Liver (tissue), 8 donors: ENCODE measurements at regions not wholly inside any gene's neighbourhood (a gene's known extent, or its start where the extent isn't known, plus 50 kb on each side); places are given as distances from the start of the nearest gene placed in this dataset.

ENCODE experiments used
- DNase-seq: peaks from one replicate; pipeline ENCODE4 v3.0.0-alpha.2; 2017; ENCODE audit warnings: low spot score
- H3K27ac ChIP-seq, 2 donors: one replicate each; pipeline ENCODE4 v1.7.0; 2013; ENCODE audit warnings: inconsistent platforms in 2 of 2, low read length in 2 of 2, control low read depth in 1 of 2, low read depth in 1 of 2, mild to moderate bottlenecking in 1 of 2
- H3K27me3 ChIP-seq, 4 donors: one replicate each; pipeline versions ENCODE4 v1.6.1 to v1.7.0; 2013; ENCODE audit warnings: low read length in 3 of 4, inconsistent platforms in 1 of 4, mild to moderate bottlenecking in 1 of 4, moderate library complexity in 1 of 4; ENCODE audit not compliant: control insufficient read depth in 4 of 4, insufficient read depth in 4 of 4
- H3K36me3 ChIP-seq, 4 donors: one replicate each; pipeline versions ENCODE4 v1.6.1 to v1.7.0; 2013; ENCODE audit warnings: low read length in 3 of 4, mild to moderate bottlenecking in 3 of 4, low read depth in 1 of 4, moderate library complexity in 1 of 4; ENCODE audit not compliant: control insufficient read depth in 4 of 4, insufficient read depth in 3 of 4
- H3K4me1 ChIP-seq, 4 donors: one replicate each; pipeline versions ENCODE4 v1.6.1 to v1.7.0; 2013; ENCODE audit warnings: low read length in 3 of 4, mild to moderate bottlenecking in 3 of 4, moderate library complexity in 1 of 4; ENCODE audit not compliant: control insufficient read depth in 4 of 4, insufficient read depth in 4 of 4
- H3K4me3 ChIP-seq, 3 donors: one replicate each; pipeline versions ENCODE4 v1.6.1 to v1.7.0; 2013; ENCODE audit warnings: low read length in 3 of 3, control low read depth in 1 of 3, low read depth in 1 of 3, mild to moderate bottlenecking in 1 of 3
- H3K9ac ChIP-seq, 2 donors: one replicate each; pipeline ENCODE4 v1.7.0; 2013; ENCODE audit warnings: low read length in 2 of 2, mild to moderate bottlenecking in 2 of 2, moderate library complexity in 2 of 2, control low read depth in 1 of 2, low read depth in 1 of 2
- H3K9me3 ChIP-seq, 4 donors: one replicate each; pipeline versions ENCODE4 v1.6.1 to v1.7.0; 2013; ENCODE audit warnings: low read length in 3 of 4; ENCODE audit not compliant: control insufficient read depth in 4 of 4
- ATF3 ChIP-seq: IDR thresholded peaks from 2 replicates; pipeline ENCODE4 v1.6.1; 2016; ENCODE audit warnings: antibody characterized with exemption
- CTCF ChIP-seq: fragments of 150-350 bp; IDR thresholded peaks from 2 replicates; pipeline ENCODE4 v1.5.1; 2017; ENCODE audit warnings: improper control_type of control experiment, low read depth, low read length; ENCODE audit not compliant: missing input control
- EGR1 ChIP-seq, 2 donors: IDR thresholded peaks; 2 replicates each; pipeline ENCODE4 v1.6.1; 2016 to 2018; ENCODE audit warnings: antibody characterized with exemption in 2 of 2, low read depth in 2 of 2
- FOXA2 ChIP-seq: IDR thresholded peaks from 2 replicates; pipeline ENCODE4 v1.6.1; 2016; ENCODE audit warnings: antibody characterized with exemption
- HNF4A ChIP-seq, 2 donors: conservative IDR thresholded peaks; 2 replicates each; pipeline ENCODE4 v1.6.1; 2016; ENCODE audit warnings: antibody characterized with exemption in 2 of 2, mild to moderate bottlenecking in 2 of 2
- HNF4G ChIP-seq: IDR thresholded peaks from 2 replicates; pipeline ENCODE4 v1.6.1; 2016; ENCODE audit warnings: antibody characterized with exemption
- JUND ChIP-seq, 2 donors: IDR thresholded peaks; 2 replicates each; pipeline ENCODE4 v1.6.1; 2016; ENCODE audit warnings: antibody characterized with exemption in 2 of 2
- MAX ChIP-seq: IDR thresholded peaks from 2 replicates; pipeline ENCODE4 v1.6.1; 2016; ENCODE audit warnings: antibody characterized with exemption
- NR2F2 ChIP-seq: IDR thresholded peaks from 2 replicates; pipeline ENCODE4 v1.6.1; 2016; ENCODE audit warnings: antibody characterized with exemption
- RAD21 ChIP-seq, 2 donors: IDR thresholded peaks; 2 replicates each; pipeline ENCODE4 v1.6.1; 2016; ENCODE audit warnings: antibody characterized with exemption in 2 of 2, mild to moderate bottlenecking in 2 of 2
- REST ChIP-seq: IDR thresholded peaks from 2 replicates; pipeline ENCODE4 v1.6.1; 2016; ENCODE audit warnings: antibody characterized with exemption, mild to moderate bottlenecking
- RXRA ChIP-seq, 2 donors: IDR thresholded peaks; 2 replicates each; pipeline ENCODE4 v1.6.1; 2017 to 2018; ENCODE audit warnings: antibody characterized with exemption in 2 of 2, mild to moderate bottlenecking in 1 of 2
- SP1 ChIP-seq: IDR thresholded peaks from 2 replicates; pipeline ENCODE4 v1.6.1; 2018; ENCODE audit warnings: antibody characterized with exemption, mild to moderate bottlenecking
- TAF1 ChIP-seq: conservative IDR thresholded peaks from 2 replicates; pipeline ENCODE4 v1.6.1; 2016; ENCODE audit warnings: antibody characterized with exemption, mild to moderate bottlenecking
- YY1 ChIP-seq: IDR thresholded peaks from 2 replicates; pipeline ENCODE4 v1.6.1; 2016; ENCODE audit warnings: antibody characterized with exemption, mild to moderate bottlenecking
- ZBTB33 ChIP-seq: IDR thresholded peaks from 2 replicates; pipeline ENCODE4 v1.6.1; 2016; ENCODE audit warnings: antibody characterized with exemption
- WGBS: extraction: QIAGEN DNeasy Blood & Tissue Kit; methylation state at CpG from one replicate; pipeline ENCODE4 v1.1.7; 2013; 5-methylcytosine and 5-hydroxymethylcytosine counted together
- donor health status: healthy.
- donor health status: healthy.
- donor health status: healthy.
- donor health status: healthy.
- donor health status: healthy.

GRCh38 chr1:59062743-59063142 lies 234.2 kb upstream of the FGGY start:
- TF ChIP-seq JUND (IDR thresholded peaks at IDR 0.05) (no peak), RAD21 (IDR thresholded peaks at IDR 0.05) (no peak), ATF3 (no peak), ZBTB33 (no peak), EGR1 (IDR thresholded peaks at IDR 0.05; ENCODE audit: low read depth in 2 of 2) (no peak), SP1 (no peak), REST (no peak), NR2F2 (no peak), YY1 (no peak)
- no peak for DNase-seq
- Histone ChIP-seq H3K36me3 (no peaks in the 10 kb centered on the region), H3K9me3 (no peaks in the 10 kb centered on the region), H3K27me3 (no peaks in the 10 kb centered on the region), H3K9ac (no peak overlapping the region), H3K4me3 (no peak overlapping the region), H3K27ac (no peak overlapping the region), H3K4me1 (peaks cover 0 to 2% (median under 1%) of the 10 kb centered on the region in 4 donors)
- 66% methylated on average over 5 of the region's 5 CpGs for WGBS

- Histone ChIP-seq H3K4me1 (no peaks in the 10 kb centered on the region), H3K9me3 (no peaks in the 10 kb centered on the region), H3K36me3 (no peaks in the 10 kb centered on the region), H3K9ac (no peak overlapping the region), H3K4me3 (no peak overlapping the region), H3K27me3 (no peaks in the 10 kb centered on the region), H3K27ac (no peak overlapping the region)
- no peak for DNase-seq
- 62% methylated on average over 3 of the region's 3 CpGs for WGBS
- no peak for TF ChIP-seq RXRA (IDR thresholded peaks at IDR 0.05)
- no peak for TF ChIP-seq EGR1 (IDR thresholded peaks at IDR 0.05; ENCODE audit: low read depth in 2 of 2)
- TF ChIP-seq REST, result no peak
- TF ChIP-seq HNF4G, result no peak
- no peak for TF ChIP-seq RAD21 (IDR thresholded peaks at IDR 0.05)
- TF ChIP-seq SP1, result no peak
- TF ChIP-seq TAF1, result no peak
- no peak for TF ChIP-seq FOXA2
- TF ChIP-seq ZBTB33, result no peak
- no peak for TF ChIP-seq HNF4A (conservative IDR thresholded peaks at IDR 0.05)
- TF ChIP-seq CTCF, result no peak
- TF ChIP-seq YY1, result no peak
- no peak for TF ChIP-seq JUND (IDR thresholded peaks at IDR 0.05)
- TF ChIP-seq NR2F2, result no peak
- no peak for TF ChIP-seq MAX
- TF ChIP-seq ATF3, result no peak
Observed at GRCh38 chr1:59063501-59063900, 233.4 kb upstream of the FGGY start.
